ENCODE measurements at regions not wholly inside any gene's neighbourhood (a gene's known extent, or its start where the extent isn't known, plus 50 kb on each side); places are given as distances from the start of the nearest gene placed in this dataset.

DNA sequence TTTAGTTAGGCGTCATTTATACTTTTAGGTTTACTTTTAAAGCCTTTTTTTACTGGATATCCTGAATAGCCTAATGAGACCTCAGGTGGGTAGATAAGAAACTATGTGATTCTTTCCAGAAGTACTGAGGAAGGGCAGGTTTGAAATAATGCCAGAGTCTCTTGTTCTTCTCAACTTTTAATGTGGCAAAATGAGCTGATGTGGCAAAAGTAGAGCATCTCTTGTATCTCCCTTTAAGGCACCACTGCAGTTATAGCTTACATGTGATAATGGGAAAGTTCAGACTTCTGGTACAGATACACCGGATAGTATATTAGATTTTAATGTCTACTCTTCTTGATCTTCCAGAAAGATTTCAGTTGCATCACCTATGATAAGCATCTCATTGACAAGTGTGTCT, 1124.8 kb downstream of the LRFN5 start:
- DNase-seq (ENCODE audit: low spot score) = no peak

DNA sequence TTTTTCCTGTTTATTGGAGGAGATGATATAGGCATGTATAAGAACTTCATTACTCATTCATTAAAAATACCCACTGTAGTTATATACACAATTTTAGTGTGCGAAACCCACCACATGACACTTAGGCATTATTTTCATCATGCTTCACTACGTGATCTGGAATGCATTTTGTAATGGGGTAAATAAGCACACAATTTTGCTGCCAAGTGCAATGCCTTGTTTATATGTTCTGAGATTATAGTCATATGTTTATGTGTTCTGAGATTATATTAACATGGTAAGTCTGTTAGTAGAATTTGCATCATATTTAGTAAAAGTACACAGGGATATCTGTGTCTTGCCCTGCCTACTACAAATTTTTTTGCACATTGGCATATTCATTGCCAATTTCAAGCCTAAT, 1123.0 kb downstream of the LRFN5 start:
- no peak for DNase-seq (ENCODE audit: low spot score)

GRCh38 chr14:42719391-42719790, 1112.7 kb downstream of the LRFN5 start:
- no peak for DNase-seq (ENCODE audit: low spot score)

DNA sequence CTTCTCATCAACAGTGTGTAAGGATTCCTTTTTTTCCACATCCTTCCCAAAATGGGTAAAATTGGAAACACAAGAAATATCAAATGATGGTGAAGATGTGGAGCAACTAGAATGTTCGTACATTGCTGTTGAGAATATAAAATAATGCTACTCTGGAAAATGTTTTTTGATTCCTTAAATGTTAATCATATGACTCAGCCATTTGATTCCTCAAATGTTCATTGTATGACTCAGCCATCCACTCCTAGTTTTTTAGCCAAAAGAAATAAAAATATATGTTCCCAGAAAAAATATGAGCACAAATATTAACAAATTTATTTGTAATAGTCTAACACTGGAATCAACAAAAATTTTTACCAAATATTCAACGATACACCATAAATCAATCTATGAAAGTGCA, 1108.6 kb downstream of the LRFN5 start:
- DNase-seq (ENCODE audit: low spot score) = no peak

DNA sequence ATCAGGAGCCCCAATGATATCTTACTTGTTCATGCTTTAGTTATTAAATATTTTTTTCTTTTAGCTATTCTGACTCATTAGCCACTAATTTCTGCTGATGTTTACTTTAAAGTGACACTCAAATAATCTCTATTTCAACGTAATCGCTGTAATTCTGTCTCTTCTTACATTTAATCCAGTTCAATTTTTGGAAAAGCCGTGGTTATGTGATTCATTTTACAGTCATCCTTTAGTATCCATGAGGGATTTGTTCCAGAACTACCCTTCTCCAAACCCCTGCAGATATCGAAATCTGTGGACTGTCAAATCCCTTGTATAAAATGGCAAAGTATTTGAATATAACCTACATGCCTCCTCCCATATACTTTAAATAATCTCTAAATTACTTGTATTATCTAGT, 1103.4 kb downstream of the LRFN5 start:
- DNase-seq (ENCODE audit: low spot score) = no peak

GRCh38 chr14:42703501-42703900, 1096.8 kb downstream of the LRFN5 start:
- DNase-seq (ENCODE audit: low spot score) = no peak

- DNase-seq (ENCODE audit: low spot score) = no peak
These were observed 1080.7 kb downstream of the LRFN5 start for GRCh38 chr14:42687421-42687820.

DNA sequence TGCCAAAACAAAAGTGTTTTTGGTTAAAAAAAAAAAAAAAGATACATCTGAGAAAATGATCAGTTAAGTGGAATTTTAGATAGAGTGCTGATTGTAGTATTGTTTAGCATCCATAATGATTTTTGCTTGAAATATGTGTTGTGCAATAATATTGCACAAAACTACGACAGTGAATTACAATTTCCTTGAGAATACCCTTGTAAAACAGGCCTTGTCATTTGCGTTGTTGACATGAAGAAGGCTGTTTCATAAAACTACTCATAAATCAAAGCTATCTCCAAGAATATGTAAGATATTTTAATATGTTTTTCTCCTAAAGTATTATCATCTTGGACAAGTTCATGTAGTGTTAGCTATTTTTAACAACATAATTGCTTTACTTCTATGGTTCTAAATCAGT, 1077.0 kb downstream of the LRFN5 start:
- DNase-seq (ENCODE audit: low spot score) = no peak

DNA sequence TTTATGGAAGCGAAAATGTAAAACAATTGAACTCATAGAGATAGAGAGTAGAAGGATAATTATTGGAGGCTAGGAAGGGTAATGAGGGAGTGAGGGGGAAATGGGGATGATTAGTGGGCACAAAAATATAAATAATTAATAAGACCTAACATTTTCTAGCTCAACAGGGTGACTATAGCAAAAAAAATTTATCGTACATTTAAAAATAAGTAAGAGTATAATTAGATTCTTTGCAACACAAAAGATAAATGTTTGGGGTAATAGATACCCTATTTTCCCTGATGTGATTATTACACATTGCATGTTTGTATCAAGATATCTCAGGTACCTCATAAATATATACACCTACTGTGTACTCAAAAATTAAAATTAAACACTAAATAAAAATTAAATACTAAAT, 1070.0 kb downstream of the LRFN5 start:
- DNase-seq (ENCODE audit: low spot score) = no peak

GRCh38 chr14:42673963-42674362, 1067.3 kb downstream of the LRFN5 start:
- no peak for DNase-seq (ENCODE audit: low spot score)

- DNase-seq (ENCODE audit: low spot score) = no peak
These were observed 1065.0 kb downstream of the LRFN5 start for GRCh38 chr14:42671636-42672035.

GRCh38 chr14:42665083-42665482, 1058.4 kb downstream of the LRFN5 start:
- DNase-seq (ENCODE audit: low spot score) = no peak

- DNase-seq (ENCODE audit: low spot score) = no peak
These were observed 1057.5 kb downstream of the LRFN5 start for GRCh38 chr14:42664190-42664589.

- DNase-seq (ENCODE audit: low spot score) = no peak
These were observed 1048.0 kb downstream of the LRFN5 start for GRCh38 chr14:42654707-42655106.

DNA sequence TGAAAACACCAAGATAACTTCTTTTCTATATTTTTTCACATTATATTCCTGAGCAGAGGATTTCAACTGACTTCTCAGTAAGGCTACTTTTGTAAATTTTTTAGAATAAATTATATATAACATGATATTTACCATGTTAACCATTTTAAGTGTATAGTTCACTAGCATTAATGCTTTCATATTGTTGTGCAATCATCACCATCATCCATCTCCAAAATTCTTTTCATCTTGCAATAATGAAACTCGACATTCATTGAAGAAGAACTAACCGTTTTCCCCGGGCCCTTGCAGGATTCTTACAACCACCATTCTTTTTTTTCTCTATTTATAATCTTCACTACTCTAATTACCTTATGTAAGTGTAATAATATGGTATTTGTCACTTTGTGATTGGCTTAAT, 1036.1 kb downstream of the LRFN5 start:
- DNase-seq (ENCODE audit: low spot score) = no peak

DNA sequence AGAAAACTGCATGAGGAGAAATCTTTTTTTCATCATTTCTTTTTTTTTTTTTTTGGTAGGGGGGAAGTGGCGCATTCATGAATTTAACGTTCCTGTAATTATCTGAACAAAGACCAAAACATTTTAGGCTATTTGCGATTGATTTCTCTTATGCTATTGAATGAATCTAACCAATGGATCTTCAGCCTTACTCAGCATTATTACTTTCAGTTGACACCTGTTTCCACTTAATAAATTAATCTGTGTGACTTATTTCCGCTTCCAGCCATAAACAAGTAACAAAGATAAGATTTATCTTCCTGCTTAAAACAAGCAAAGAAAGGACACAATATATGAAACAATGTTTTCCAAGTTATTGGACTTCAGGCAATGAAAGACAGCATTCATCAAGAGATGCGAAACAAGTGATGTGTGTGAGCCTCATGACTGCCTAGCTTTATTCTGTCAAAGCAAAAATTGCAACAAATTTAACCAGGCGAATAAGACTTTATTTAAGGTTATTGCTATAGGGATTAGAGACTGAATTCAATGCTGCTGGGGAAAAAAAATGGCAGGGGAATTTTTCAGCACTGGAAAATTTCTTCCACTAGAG, 1026.9 kb downstream of the LRFN5 start:
- no peak for DNase-seq (ENCODE audit: low spot score)

DNA sequence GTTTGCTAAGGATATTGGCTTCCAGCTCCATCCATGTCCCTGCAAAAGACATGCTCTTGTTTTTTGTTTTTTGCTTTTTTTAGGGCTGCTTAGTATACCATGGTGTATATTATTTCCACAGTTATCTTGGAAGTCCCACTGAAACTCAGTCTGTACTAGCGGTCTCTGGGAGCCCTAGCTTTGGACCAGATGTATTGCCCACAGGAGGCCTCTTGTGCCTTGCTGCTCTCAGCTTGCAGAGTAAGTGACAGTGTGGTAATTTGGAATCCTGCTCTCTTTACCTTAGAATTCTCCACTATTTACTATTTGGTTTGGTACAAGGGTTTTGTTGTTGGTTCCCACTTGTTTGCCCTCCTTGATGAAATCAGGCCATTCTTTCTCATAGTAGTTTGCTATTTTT, 1022.9 kb downstream of the LRFN5 start:
- DNase-seq (ENCODE audit: low spot score) = no peak

DNA sequence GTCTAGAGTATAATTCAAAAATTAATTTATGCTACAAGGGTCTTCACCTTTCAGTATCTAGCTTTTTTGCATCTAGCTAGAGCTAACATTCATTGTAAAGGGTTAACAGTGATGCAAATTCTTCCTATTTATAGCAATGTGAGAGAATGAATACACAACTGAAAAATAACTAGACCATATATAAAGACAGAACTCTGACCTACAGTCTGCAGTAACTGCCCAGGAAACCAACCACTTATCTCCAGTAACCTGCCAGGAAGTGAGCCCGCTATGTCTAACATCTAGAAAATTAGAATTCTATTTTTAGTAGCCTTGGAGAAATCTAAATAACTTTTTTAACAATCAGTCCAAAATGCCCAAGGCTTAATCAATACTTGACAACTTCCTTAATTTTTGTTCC, 1021.9 kb downstream of the LRFN5 start:
- DNase-seq (ENCODE audit: low spot score) = no peak

GRCh38 chr14:42626986-42627385, 1020.3 kb downstream of the LRFN5 start:
- DNase-seq (ENCODE audit: low spot score) = no peak

- DNase-seq (ENCODE audit: low spot score) = no peak
These were observed 1018.5 kb downstream of the LRFN5 start for GRCh38 chr14:42624980-42625761.

- no peak for DNase-seq (ENCODE audit: low spot score)
These were observed 1010.3 kb downstream of the LRFN5 start for GRCh38 chr14:42617005-42617404.

- DNase-seq (ENCODE audit: low spot score) = no peak
These were observed 1000.2 kb downstream of the LRFN5 start for GRCh38 chr14:42606839-42607238.

GRCh38 chr14:42602336-42602845, 995.7 kb downstream of the LRFN5 start:
- no peak for DNase-seq (ENCODE audit: low spot score)

DNA sequence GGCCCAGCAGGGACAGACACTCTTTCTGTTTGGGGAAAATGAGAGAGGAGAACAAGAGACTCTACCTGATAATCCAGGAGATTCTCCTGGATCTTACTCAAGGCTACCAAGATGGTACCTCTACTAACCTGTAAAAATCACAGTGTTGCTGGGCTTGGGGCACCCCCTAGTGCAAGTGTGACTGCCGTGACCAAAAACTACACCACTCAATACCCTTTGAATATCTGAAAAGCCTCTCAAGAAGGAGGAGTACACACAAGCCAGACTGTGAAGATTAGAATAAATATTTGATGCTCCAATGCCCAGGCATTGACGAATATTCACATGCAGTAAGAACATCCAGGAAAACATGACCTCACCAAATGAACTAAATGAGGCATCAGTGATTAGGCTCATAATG, 965.4 kb downstream of the LRFN5 start:
- DNase-seq (ENCODE audit: low spot score) = no peak

Data from GM03348 (cell line).